K562 (cell line): ENCODE measurements at regions not wholly inside any gene's neighbourhood (a gene's known extent, or its start where the extent isn't known, plus 50 kb on each side); places are given as distances from the start of the nearest gene placed in this dataset.

ENCODE experiments used
- ATAC-seq: fragments of 200-7000 bp; cut with Tn5 transposase; 3 replicates; pipeline ENCODE4 v1.9.1; 2020; ENCODE audit warnings: moderate library complexity
- BruUV-seq: library from RNA; stranded (reverse); fragments of 400-500 nt; replicated peaks from 2 replicates; lab custom pipeline; 2021; lab: Mats Ljungman, UMichigan
- CTCF ChIA-PET: fragments of 300-600 bp; formaldehyde crosslinking; extraction: SDS; loops from one replicate; lab custom pipeline; 2021; ENCODE audit warnings: low intra/inter-chr PET ratio; lab: Yijun Ruan, JAX
- POLR2A ChIA-PET: fragments of 300-600, 350-650 bp; sonication (Branson Sonifier 250); formaldehyde crosslinking; extraction: SDS; loops from one replicate; lab custom pipeline; 2021; ENCODE audit warnings: antibody characterized with exemption, inconsistent platforms; lab: Yijun Ruan, JAX
- DNase-seq, 4 experiments: peaks; one replicate each; pipeline versions ENCODE4 v3.0.0 to v3.0.0-alpha.2; 2011 to 2018; ENCODE audit warnings: low spot score in 3 of 4, mixed read lengths in 3 of 4; ENCODE audit errors: extremely low read depth in 1 of 4
- FAIRE-seq: peaks from 2 replicates; lab custom pipeline; 2011; peaks lifted over from hg19 to GRCh38; lab: Jason Lieb, UNC
- H2AFZ ChIP-seq: 2 replicates; pipeline ENCODE4 v1.6.0; 2011; ENCODE audit warnings: low read depth, low read length, control low read depth, inconsistent platforms
- H3K27ac ChIP-seq: fragments of 200-600 bp; 3 replicates; pipeline ENCODE4 v1.8.0; 2011; ENCODE audit warnings: low read depth, mild to moderate bottlenecking, control low read depth, inconsistent platforms, low read length, moderate library complexity, mixed read lengths; ENCODE audit errors: extremely low read depth
- H3K27me3 ChIP-seq, 2 experiments: fragments of 300-600 bp in 1 of 2; 2 replicates in 1 of 2; 3 replicates in 1 of 2; pipeline versions ENCODE4 v1.6.0 to v1.8.0; 2011; ENCODE audit warnings: inconsistent platforms in 2 of 2, low read length in 2 of 2, mild to moderate bottlenecking in 1 of 2, mixed read lengths in 1 of 2, moderate library complexity in 1 of 2; ENCODE audit not compliant: control insufficient read depth in 2 of 2, insufficient read depth in 2 of 2
- H3K36me3 ChIP-seq: fragments of 300-600 bp; 3 replicates; pipeline ENCODE4 v1.8.0; 2011; ENCODE audit warnings: mild to moderate bottlenecking, low read length, inconsistent platforms; ENCODE audit not compliant: control insufficient read depth, insufficient read depth
- H3K4me1 ChIP-seq, 2 experiments: fragments of 200-600 bp in 1 of 2; replicated peaks in 1 of 2; 2 replicates in 1 of 2; 3 replicates in 1 of 2; pipeline versions ENCODE4 v1.5.1 to v1.8.0; 2011; ENCODE audit warnings: inconsistent platforms in 2 of 2, low read length in 2 of 2, mild to moderate bottlenecking in 1 of 2, mixed read lengths in 1 of 2, moderate library complexity in 1 of 2; ENCODE audit not compliant: control insufficient read depth in 2 of 2, insufficient read depth in 2 of 2
- H3K4me2 ChIP-seq: 2 replicates; pipeline ENCODE4 v1.6.1; 2011; ENCODE audit warnings: low read length, control low read depth, inconsistent platforms, mixed read lengths; ENCODE audit not compliant: insufficient read depth
- H3K4me3 ChIP-seq: fragments of 200-600 bp; sonication (generic), shearing (Covaris generic); 2 replicates; pipeline ENCODE4 v1.5.1; 2016; ENCODE audit warnings: control low read depth, inconsistent platforms
- H3K79me2 ChIP-seq: fragments of 200-600 bp; 3 replicates; pipeline ENCODE4 v1.8.0; 2011; ENCODE audit warnings: low read length, inconsistent platforms; ENCODE audit not compliant: control insufficient read depth, insufficient read depth
- H3K9ac ChIP-seq, 2 experiments: 2 replicates each; pipeline versions ENCODE4 v1.6.0 to v1.6.1; 2011; ENCODE audit warnings: low read depth in 2 of 2, low read length in 2 of 2, control low read depth in 1 of 2, inconsistent platforms in 1 of 2, mild to moderate bottlenecking in 1 of 2, mixed read lengths in 1 of 2; ENCODE audit not compliant: insufficient read depth in 1 of 2
- H3K9me1 ChIP-seq: one replicate; pipeline ENCODE4 v1.6.0; 2011; ENCODE audit warnings: inconsistent platforms, mild to moderate bottlenecking, low read length, moderate library complexity; ENCODE audit not compliant: control insufficient read depth, insufficient read depth
- H3K9me3 ChIP-seq: replicated peaks from 2 replicates; pipeline ENCODE4 v1.5.1; 2011; ENCODE audit warnings: low read depth, low read length, inconsistent platforms; ENCODE audit not compliant: control insufficient read depth, insufficient read depth
- H4K20me1 ChIP-seq: replicated peaks from 2 replicates; pipeline ENCODE4 v1.6.1; 2011; ENCODE audit warnings: low read length, inconsistent platforms, mixed read lengths; ENCODE audit not compliant: control insufficient read depth, insufficient read depth
- CHD2 ChIP-seq: IDR thresholded peaks from 2 replicates; pipeline ENCODE4 v1.6.1; 2011; ENCODE audit warnings: low read depth, low read length
- ELF4 ChIP-seq: fragments of 450-650 bp; formaldehyde crosslinking; IDR thresholded peaks from 2 replicates; pipeline ENCODE4 v1.4.0; 2022; ENCODE audit warnings: missing genetic modification characterization
- FOS ChIP-seq: IDR thresholded peaks from 3 replicates; pipeline ENCODE4 v1.6.1; 2011; ENCODE audit not compliant: insufficient read length; ENCODE audit errors: extremely low read depth
- GABPB2 ChIP-seq: fragments of 250-450 bp; sonication (Bioruptor Pico); conservative IDR thresholded peaks from 2 replicates; pipeline ENCODE4 v1.5.1; 2021; ENCODE audit warnings: mild to moderate bottlenecking
- PCBP2 ChIP-seq: fragments of 200-400 bp; formaldehyde crosslinking; IDR thresholded peaks from 2 replicates; pipeline ENCODE4 v1.6.1; 2018; ENCODE audit warnings: low read length, low read depth, mild to moderate bottlenecking, moderate library complexity; ENCODE audit not compliant: poor library complexity, severe bottlenecking
- RBM14 ChIP-seq: fragments of 200-400 bp; formaldehyde crosslinking; IDR thresholded peaks from 2 replicates; pipeline ENCODE4 v1.6.1; 2018; ENCODE audit warnings: low read depth, mild to moderate bottlenecking, low read length, moderate library complexity, borderline replicate concordance; ENCODE audit not compliant: insufficient read depth
- SMAD1 ChIP-seq: fragments of 150-350 bp; IDR thresholded peaks from 2 replicates; pipeline ENCODE4 v1.6.1; 2014; ENCODE audit warnings: low read length, low read depth; ENCODE audit not compliant: partially characterized antibody
- SP2 ChIP-seq: IDR thresholded peaks from 2 replicates; pipeline ENCODE4 v1.6.1; 2011; ENCODE audit warnings: mild to moderate bottlenecking, low read depth, low read length, moderate library complexity; ENCODE audit not compliant: poor library complexity, severe bottlenecking; ENCODE audit errors: extremely low read depth
- ZNF133 ChIP-seq: fragments of 250-450 bp; sonication (Bioruptor Pico); IDR thresholded peaks from 2 replicates; pipeline ENCODE4 v1.4.0; 2020; ENCODE audit warnings: mild to moderate bottlenecking
- ZNF589 ChIP-seq: fragments of 200-800 bp; sonication (Bioruptor generic); IDR thresholded peaks from 2 replicates; pipeline ENCODE4 v1.6.1; 2016; ENCODE audit warnings: low read depth, missing genetic modification characterization, missing compliant biosample characterization
- in situ Hi-C: fragments of 300-500 bp; cut with MboI; formaldehyde crosslinking; loops from 4 replicates; pipeline ENCODE4 v1.15.0; 2018; ENCODE audit warnings: inconsistent platforms, mixed read lengths
- intact Hi-C: fragments of 100-400 bp; cut with micrococcal nuclease; formaldehyde crosslinking; loops from 2 replicates; pipeline ENCODE4 v1.14.2; 2022

GRCh38 chr6:97653076-97653475 lies 370.1 kb upstream of the MMS22L start:
- H3K27me3 ChIP-seq = no peaks in the 10 kb centered on the region
- no peak for FAIRE-seq
- no peaks in the 10 kb centered on the region for H3K79me2 ChIP-seq
- ChIA-PET CTCF (no interaction called here), POLR2A (no interaction called here)
- intact Hi-C loops (no loop called here), in situ Hi-C loops (no loop called here)
- DNase-seq = no peak
- TF ChIP-seq GABPB2 (CRISPR knock-in tag) (no peak), SP2 (no peak), PCBP2 (peak; percentile 59)
- no peaks in the 10 kb centered on the region for H3K36me3 ChIP-seq
- H3K4me2 ChIP-seq = no peak overlapping the region
- no peaks in the 10 kb centered on the region for H3K9me3 ChIP-seq
- no peak for ATAC-seq
- no peak overlapping the region for H3K27ac ChIP-seq
- H3K9me1 ChIP-seq = no peaks in the 10 kb centered on the region
- no peak overlapping the region for H3K9ac ChIP-seq
- no TSS peak for BruUV-seq
- H4K20me1 ChIP-seq = no peaks in the 10 kb centered on the region
- no peak overlapping the region for H2AFZ ChIP-seq
- no peak overlapping the region for H3K4me3 ChIP-seq
- H3K4me1 ChIP-seq = no peaks in the 10 kb centered on the region

- H3K4me3 ChIP-seq = no peak overlapping the region
- no peak overlapping the region for H3K9ac ChIP-seq
- in situ Hi-C loops = no loop called here
- ChIA-PET CTCF (no interaction called here), POLR2A (no interaction called here)
- BruUV-seq = no TSS peak
- no peaks in the 10 kb centered on the region for H3K4me1 ChIP-seq
- no peaks in the 10 kb centered on the region for H3K9me3 ChIP-seq
- no peak overlapping the region for H2AFZ ChIP-seq
- no peaks in the 10 kb centered on the region for H3K79me2 ChIP-seq
- intact Hi-C loops = no loop called here
- H4K20me1 ChIP-seq = no peaks in the 10 kb centered on the region
- ATAC-seq (no peak), FAIRE-seq (no peak)
- no peaks in the 10 kb centered on the region for H3K27me3 ChIP-seq
- no peaks in the 10 kb centered on the region for H3K9me1 ChIP-seq
- TF ChIP-seq RBM14 (no peak), ELF4 (CRISPR knock-in tag) (no peak), CHD2 (no peak), ZNF133 (CRISPR knock-in tag) (no peak), SMAD1 (no peak), ZNF589 (CRISPR knock-in tag) (no peak), FOS (no peak)
- TF ChIP-seq, all 486 proteins: peak for 0
- Histone ChIP-seq H3K27ac (no peak overlapping the region), H3K36me3 (no peaks in the 10 kb centered on the region), H3K4me2 (no peak overlapping the region)
- DNase-seq = no peak
These were observed 370.5 kb upstream of the MMS22L start for GRCh38 chr6:97653517-97653916.
